ENCODE measurements at regions not wholly inside any gene's neighbourhood (a gene's known extent, or its start where the extent isn't known, plus 50 kb on each side); places are given as distances from the start of the nearest gene placed in this dataset.
"Not testable (repeated sequence)": the region's sequence is repeated elsewhere in the genome, so short reads cannot be mapped to it uniquely, and the experiment has no call there.

- no peak for DNase-seq
Observed at GRCh38 chr2:37783545-37783944, 112.1 kb upstream of the CDC42EP3 start.

- DNase-seq, result no peak
Observed at GRCh38 chr2:37784071-37784758, 112.8 kb upstream of the CDC42EP3 start.

GRCh38 chr2:37784759-37785149 is 113.3 kb upstream of the CDC42EP3 start:
- no peak for DNase-seq

- DNase-seq, result no peak
Observed at GRCh38 chr2:37786191-37786698, 114.8 kb upstream of the CDC42EP3 start.

GRCh38 chr2:37786854-37787253 is 115.4 kb upstream of the CDC42EP3 start:
- no peak for DNase-seq

- DNase-seq, result no peak
Observed at GRCh38 chr2:37788602-37789209, 117.3 kb upstream of the CDC42EP3 start.

- no peak for DNase-seq
Observed at GRCh38 chr2:37790019-37790418, 118.6 kb upstream of the CDC42EP3 start.

- no peak for DNase-seq
Observed at GRCh38 chr2:37790462-37790861, 119.0 kb upstream of the CDC42EP3 start.

- DNase-seq, result no peak
Observed at GRCh38 chr2:37792366-37792765, 120.9 kb upstream of the CDC42EP3 start.

GRCh38 chr2:37793004-37793403 is 121.6 kb upstream of the CDC42EP3 start:
- no peak for DNase-seq

- DNase-seq, result no peak
Observed at GRCh38 chr2:37794717-37795116, 123.3 kb upstream of the CDC42EP3 start.

- no peak for DNase-seq
Observed at GRCh38 chr2:37795456-37795855, 124.0 kb upstream of the CDC42EP3 start.

GRCh38 chr2:37795938-37796337 is 124.5 kb upstream of the CDC42EP3 start:
- DNase-seq, result no peak

- no peak for DNase-seq
Observed at GRCh38 chr2:37796481-37796880, 125.0 kb upstream of the CDC42EP3 start.

GRCh38 chr2:37797081-37797480 is 125.6 kb upstream of the CDC42EP3 start:
- DNase-seq, result no peak

GRCh38 chr2:37798315-37799005 is 126.6 kb upstream of the RMDN2 start:
- DNase-seq, result no peak

GRCh38 chr2:37800176-37800858 is 124.8 kb upstream of the RMDN2 start:
- no peak for DNase-seq

- DNase-seq, result no peak
Observed at GRCh38 chr2:37802211-37802752, 122.8 kb upstream of the RMDN2 start.

GRCh38 chr2:37802899-37803379 is 122.1 kb upstream of the RMDN2 start:
- no peak for DNase-seq

GRCh38 chr2:37806004-37806403 is 119.1 kb upstream of the RMDN2 start:
- not testable (repeated sequence) for DNase-seq

GRCh38 chr2:37809525-37809924 is 115.6 kb upstream of the RMDN2 start:
- DNase-seq, result no peak

GRCh38 chr2:37809931-37810570 is 115.0 kb upstream of the RMDN2 start:
- no peak for DNase-seq

All from activated effector memory CD4-positive, alpha-beta T cell treated with anti-CD3 and anti-CD28 coated beads, Interleukin-2, amount 50 U/mL, for 16 hours (primary cell).